Mucosa of descending colon (tissue), 3 donors: ENCODE measurements at regions not wholly inside any gene's neighbourhood (a gene's known extent, or its start where the extent isn't known, plus 50 kb on each side); places are given as distances from the start of the nearest gene placed in this dataset.

Source experiments
- ATAC-seq: fragments of 200-7000 bp; cut with Tn5 transposase; one replicate; pipeline ENCODE4 v1.9.1; 2020; ENCODE audit warnings: mild to moderate bottlenecking, moderate library complexity
- DNase-seq, 3 donors: peaks; one replicate each; pipeline ENCODE4 v3.0.0-alpha.2; 2020
- H3K36me3 ChIP-seq: fragments of 200-600 bp; one replicate; pipeline ENCODE4 v1.8.0; 2021; ENCODE audit warnings: low read depth, mild to moderate bottlenecking
- H3K4me1 ChIP-seq: fragments of 200-600 bp; one replicate; pipeline ENCODE4 v1.8.0; 2021; ENCODE audit warnings: low read depth, mild to moderate bottlenecking
- H3K4me3 ChIP-seq: fragments of 200-600 bp; one replicate; pipeline ENCODE4 v1.8.0; 2021; ENCODE audit warnings: mild to moderate bottlenecking
- H3K9me3 ChIP-seq: fragments of 200-600 bp; one replicate; pipeline ENCODE4 v1.8.0; 2021; ENCODE audit warnings: mild to moderate bottlenecking
- intact Hi-C, 2 donors: fragments of 100-400 bp; cut with DNase I in 1 of 2; cut with micrococcal nuclease in 1 of 2; formaldehyde crosslinking; loops; one replicate each; pipeline versions ENCODE4 v1.11.0 to v1.11.1; 2022; cut with DNase I, micrococcal nuclease
- TF ChIP-seq, protein P1 (sequence below): fragments of 200-600 bp; IDR thresholded peaks from one replicate; pipeline ENCODE4 v1.8.0; 2022; ENCODE audit warnings: antibody characterized with exemption, mild to moderate bottlenecking
- donor health status: DM: no; HTN: no; CAD: no; lungs with moderate emphysema.
- donor health status: DM: no; HTN: no; CAD: no.
- donor health status: DM: no; HTN: yes; CAD: no.

DNA sequence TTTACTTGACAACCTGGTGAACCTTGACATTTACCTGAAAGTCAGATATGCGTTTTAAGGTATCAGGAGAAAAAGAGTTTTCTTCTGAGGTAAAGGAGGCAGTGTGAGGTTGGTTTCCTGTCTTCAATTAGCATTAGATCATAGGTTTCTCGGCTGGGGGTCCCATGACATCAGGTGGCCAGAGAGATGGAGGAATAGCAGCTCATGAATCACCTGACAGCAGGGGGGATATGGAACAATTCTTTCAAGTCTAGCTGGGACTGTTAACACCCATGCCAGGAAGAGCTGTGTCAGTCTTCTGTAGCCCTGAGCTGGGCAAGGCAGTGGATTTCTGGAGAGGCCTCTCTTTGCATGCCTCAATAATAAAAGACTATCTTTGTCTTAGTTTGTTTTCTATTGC lies 108.0 kb upstream of the TMEM170B start:
- no peak for DNase-seq
- Histone ChIP-seq H3K4me3 (no peak overlapping the region), H3K36me3 (no peaks in the 10 kb centered on the region), H3K9me3 (no peaks in the 10 kb centered on the region), H3K4me1 (peaks cover 28% of the 10 kb centered on the region)
- TF ChIP-seq, protein P1, sequence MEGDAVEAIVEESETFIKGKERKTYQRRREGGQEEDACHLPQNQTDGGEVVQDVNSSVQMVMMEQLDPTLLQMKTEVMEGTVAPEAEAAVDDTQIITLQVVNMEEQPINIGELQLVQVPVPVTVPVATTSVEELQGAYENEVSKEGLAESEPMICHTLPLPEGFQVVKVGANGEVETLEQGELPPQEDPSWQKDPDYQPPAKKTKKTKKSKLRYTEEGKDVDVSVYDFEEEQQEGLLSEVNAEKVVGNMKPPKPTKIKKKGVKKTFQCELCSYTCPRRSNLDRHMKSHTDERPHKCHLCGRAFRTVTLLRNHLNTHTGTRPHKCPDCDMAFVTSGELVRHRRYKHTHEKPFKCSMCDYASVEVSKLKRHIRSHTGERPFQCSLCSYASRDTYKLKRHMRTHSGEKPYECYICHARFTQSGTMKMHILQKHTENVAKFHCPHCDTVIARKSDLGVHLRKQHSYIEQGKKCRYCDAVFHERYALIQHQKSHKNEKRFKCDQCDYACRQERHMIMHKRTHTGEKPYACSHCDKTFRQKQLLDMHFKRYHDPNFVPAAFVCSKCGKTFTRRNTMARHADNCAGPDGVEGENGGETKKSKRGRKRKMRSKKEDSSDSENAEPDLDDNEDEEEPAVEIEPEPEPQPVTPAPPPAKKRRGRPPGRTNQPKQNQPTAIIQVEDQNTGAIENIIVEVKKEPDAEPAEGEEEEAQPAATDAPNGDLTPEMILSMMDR = no peak
- no peak for ATAC-seq
- intact Hi-C loops = no loop called here

DNA sequence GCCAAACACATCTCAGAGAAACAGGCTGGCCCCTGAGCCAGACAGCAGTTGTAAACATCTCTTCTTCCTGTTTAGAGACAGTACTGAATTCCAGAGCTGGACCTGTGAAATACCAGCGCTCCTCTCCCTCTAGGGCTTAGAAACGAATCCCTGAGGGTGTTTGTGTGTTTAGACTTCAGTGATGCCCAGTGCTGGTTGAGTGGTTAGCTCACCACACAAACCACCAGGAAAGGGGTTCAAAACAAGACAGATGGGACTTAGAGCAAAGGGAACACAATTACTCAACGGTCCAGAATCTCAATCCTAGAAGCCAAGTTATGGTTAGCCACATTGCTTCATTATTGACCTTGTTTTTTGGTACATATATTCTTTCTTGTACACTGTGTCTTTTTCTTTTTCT lies 108.7 kb upstream of the TMEM170B start:
- H3K4me1 ChIP-seq = peaks cover 27% of the 10 kb centered on the region
- H3K4me3 ChIP-seq = no peak overlapping the region
- TF ChIP-seq, protein P1 = no peak
- no peaks in the 10 kb centered on the region for H3K9me3 ChIP-seq
- DNase-seq = no peak
- ATAC-seq = peak; percentile 23
- H3K36me3 ChIP-seq = no peaks in the 10 kb centered on the region
- intact Hi-C loops = no loop called here

DNA sequence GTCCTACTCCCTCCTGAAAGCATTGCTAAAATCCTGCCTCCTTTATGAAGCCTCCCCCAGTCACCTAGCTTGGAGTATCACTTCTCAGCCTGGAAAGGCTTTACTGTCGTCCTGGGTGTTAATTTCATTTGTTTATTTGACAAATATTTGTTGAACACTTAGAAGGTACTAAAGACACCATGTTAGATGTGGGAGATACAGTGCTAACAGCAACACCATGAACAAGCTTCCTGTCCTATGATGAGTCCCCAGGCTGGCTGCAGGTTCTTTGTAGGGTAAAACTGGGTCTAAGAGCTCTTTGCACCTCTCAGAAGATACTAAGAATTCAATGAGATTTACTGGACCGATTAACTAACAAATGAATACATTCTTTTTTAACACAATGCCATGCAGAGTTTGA lies 109.2 kb upstream of the TMEM170B start:
- no peaks in the 10 kb centered on the region for H3K9me3 ChIP-seq
- ATAC-seq (peak; percentile 35), DNase-seq (no peak)
- H3K4me3 ChIP-seq = no peak overlapping the region
- TF ChIP-seq, protein P1 = no peak
- H3K4me1 ChIP-seq = peaks cover 21% of the 10 kb centered on the region
- H3K36me3 ChIP-seq = no peaks in the 10 kb centered on the region
- intact Hi-C loops = no loop called here

DNA sequence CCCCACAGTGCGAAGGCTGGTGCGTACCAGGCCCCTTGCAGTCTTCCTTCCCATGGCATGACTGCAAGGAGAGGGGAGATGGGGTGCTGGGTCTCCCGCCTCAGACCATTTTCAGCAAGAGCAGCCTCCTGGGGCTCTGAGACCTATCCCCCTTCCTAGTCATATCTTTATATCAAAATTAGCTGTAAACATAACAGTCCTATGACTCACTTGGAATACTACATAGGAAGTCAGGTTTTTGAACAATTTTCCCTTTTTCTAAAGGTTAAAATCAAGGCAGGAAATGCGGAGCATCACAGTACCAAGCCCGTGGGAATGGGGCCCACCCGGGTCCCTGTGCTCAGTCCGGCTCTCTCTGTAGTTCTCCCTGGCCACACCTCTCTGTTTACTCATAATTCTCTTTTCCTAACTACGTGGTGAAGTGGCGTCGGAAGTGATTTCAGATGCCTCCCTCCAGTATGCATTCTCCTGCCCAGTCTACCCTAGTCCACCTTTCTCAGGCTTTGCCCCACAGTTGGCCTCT lies 109.8 kb upstream of the TMEM170B start:
- Histone ChIP-seq H3K4me3 (no peak overlapping the region), H3K36me3 (no peaks in the 10 kb centered on the region), H3K4me1 (peaks cover 16% of the 10 kb centered on the region), H3K9me3 (no peaks in the 10 kb centered on the region)
- intact Hi-C loops = no loop called here
- TF ChIP-seq, protein P1 = no peak
- ATAC-seq (peak; percentile 17), DNase-seq (no peak)

DNA sequence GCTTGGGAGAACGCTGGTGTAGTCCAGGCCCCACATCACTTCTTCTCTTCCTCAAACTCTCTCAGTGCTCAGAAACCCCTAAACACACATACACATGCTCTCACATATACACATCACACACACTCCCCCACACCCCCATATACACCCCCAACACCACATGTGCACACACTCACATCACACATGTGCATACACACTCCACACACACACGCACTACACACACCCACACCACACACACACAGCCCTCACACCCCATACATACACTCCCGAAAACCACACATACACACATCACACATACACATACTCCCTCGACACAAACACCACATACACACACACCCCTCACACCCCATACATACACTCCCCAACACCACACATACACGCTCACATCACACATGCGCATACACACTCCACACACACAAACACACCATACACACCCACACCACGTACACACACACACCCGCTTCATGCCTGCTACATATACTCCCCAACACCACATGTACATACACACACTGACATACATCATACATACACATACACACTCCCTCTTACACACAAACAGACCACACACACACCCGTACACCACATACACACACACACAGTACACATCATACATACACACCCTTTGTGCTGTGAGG lies 110.3 kb upstream of the TMEM170B start:
- H3K9me3 ChIP-seq = no peaks in the 10 kb centered on the region
- no peak for ATAC-seq
- intact Hi-C loops = no loop called here
- TF ChIP-seq, protein P1 = no peak
- no peak for DNase-seq
- peaks cover 16% of the 10 kb centered on the region for H3K4me1 ChIP-seq
- H3K36me3 ChIP-seq = no peaks in the 10 kb centered on the region
- H3K4me3 ChIP-seq = no peak overlapping the region

DNA sequence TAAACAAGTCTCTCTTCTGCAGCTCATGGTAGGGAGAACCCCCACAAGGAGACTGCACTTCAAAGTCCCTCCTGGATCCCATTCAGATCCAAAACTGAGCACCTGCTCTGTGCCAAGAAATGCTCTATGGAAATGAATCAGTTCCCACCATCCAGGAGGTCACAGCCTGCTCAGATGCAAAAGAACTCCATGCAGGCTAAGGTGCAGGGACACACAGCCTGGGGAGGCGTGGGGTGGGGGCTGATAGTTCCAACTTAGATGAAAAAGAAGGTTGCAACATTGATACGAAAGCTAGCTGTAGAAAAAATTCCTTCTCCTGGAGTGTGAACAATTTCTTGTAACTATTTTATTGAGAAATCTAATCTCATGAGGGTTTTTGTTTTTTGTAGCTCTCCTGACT lies 111.0 kb upstream of the TMEM170B start:
- peaks cover 16% of the 10 kb centered on the region for H3K4me1 ChIP-seq
- ATAC-seq = no peak
- intact Hi-C loops = no loop called here
- TF ChIP-seq, protein P1 = no peak
- no peak for DNase-seq
- no peaks in the 10 kb centered on the region for H3K36me3 ChIP-seq
- H3K4me3 ChIP-seq = no peak overlapping the region
- no peaks in the 10 kb centered on the region for H3K9me3 ChIP-seq
